Sigmoid colon (tissue), 6 donors: ENCODE measurements at regions not wholly inside any gene's neighbourhood (a gene's known extent, or its start where the extent isn't known, plus 50 kb on each side); places are given as distances from the start of the nearest gene placed in this dataset.

ENCODE experiments used
- DNase-seq: peaks from one replicate; pipeline ENCODE4 v3.0.0-alpha.2; 2019
- H3K27ac ChIP-seq, 4 donors: fragments of 200-600 bp; sonication (generic); one replicate each; pipeline ENCODE4 v1.5.1; 2016 to 2019; ENCODE audit warnings: mild to moderate bottlenecking in 1 of 4
- H3K27me3 ChIP-seq, 3 donors: fragments of 200-600 bp; sonication (generic); one replicate each; pipeline ENCODE4 v1.5.1; 2019; ENCODE audit warnings: mild to moderate bottlenecking in 1 of 3
- H3K36me3 ChIP-seq, 4 donors: fragments of 200-600 bp; sonication (generic); one replicate each; pipeline ENCODE4 v1.5.1; 2016 to 2019
- H3K4me1 ChIP-seq, 4 donors: fragments of 200-600 bp; sonication (generic); one replicate each; pipeline ENCODE4 v1.5.1; 2017 to 2019
- H3K4me3 ChIP-seq, 4 donors: fragments of 200-600 bp; sonication (generic); one replicate each; pipeline ENCODE4 v1.5.1; 2017 to 2019; ENCODE audit warnings: mild to moderate bottlenecking in 2 of 4, moderate library complexity in 1 of 4
- H3K9me3 ChIP-seq, 4 donors: fragments of 200-600 bp in 3 of 4; sonication (generic) in 3 of 4; one replicate each; pipeline versions ENCODE4 v1.5.1 to v1.6.1; 2013 to 2019
- EP300 ChIP-seq, 4 donors: sonication (generic); formaldehyde crosslinking; IDR thresholded peaks; one replicate each; pipeline ENCODE4 v1.6.1; 2017; ENCODE audit warnings: antibody characterized with exemption in 4 of 4
- POLR2A ChIP-seq, 2 donors: fragments of 450-650 bp; IDR thresholded peaks; one replicate each; pipeline ENCODE4 v1.6.1; 2016; ENCODE audit warnings: antibody characterized with exemption in 2 of 2, mild to moderate bottlenecking in 2 of 2, moderate library complexity in 2 of 2
- POLR2AphosphoS5 ChIP-seq, 4 donors: sonication (generic); formaldehyde crosslinking; IDR thresholded peaks; one replicate each; pipeline ENCODE4 v1.6.1; 2017; ENCODE audit warnings: antibody characterized with exemption in 4 of 4
- WGBS, 2 donors: extraction: QIAGEN DNeasy Blood & Tissue Kit; methylation state at CpG; one replicate each; pipeline ENCODE4 v1.1.7; 2013; 5-methylcytosine and 5-hydroxymethylcytosine counted together
- intact Hi-C: fragments of 100-400 bp; cut with DNase I; formaldehyde crosslinking; loops from one replicate; pipeline ENCODE4 v1.15.1; 2023
- TF ChIP-seq, protein P1 (sequence below), 4 experiments: fragments of 450-650 bp in 3 of 4; fragments of 200-600 bp in 1 of 4; IDR thresholded peaks; one replicate each; pipeline ENCODE4 v1.5.1; 2016 to 2019; ENCODE audit warnings: antibody characterized with exemption in 4 of 4, mild to moderate bottlenecking in 3 of 4, moderate library complexity in 2 of 4
- donor health status: healthy with polysubstance abuse.
- donor health status: healthy.

DNA sequence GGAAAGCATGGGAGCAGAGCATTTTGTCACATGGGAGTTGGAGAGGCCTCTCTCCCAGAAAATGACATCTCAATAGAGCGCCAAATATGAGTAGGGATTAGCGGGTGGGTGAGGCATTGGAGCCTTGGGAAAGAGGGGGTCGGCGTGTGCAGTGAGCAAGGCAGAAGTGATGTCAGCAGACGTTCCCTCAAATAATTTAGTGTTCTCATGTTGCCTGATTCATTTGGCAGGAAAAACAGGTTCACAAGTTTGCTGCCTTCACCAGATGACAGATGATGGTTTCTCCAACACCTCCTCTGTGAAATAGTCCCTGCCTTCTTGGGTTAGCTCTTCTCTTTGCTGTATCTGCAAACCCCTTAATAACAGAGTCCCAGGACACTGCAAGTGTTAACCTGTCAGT is 118.5 kb upstream of the ARHGAP20 start:
- TF ChIP-seq POLR2AphosphoS5 (IDR thresholded peaks at IDR 0.05) (no peak), POLR2A (IDR thresholded peaks at IDR 0.05) (no peak), EP300 (IDR thresholded peaks at IDR 0.05) (no peak)
- TF ChIP-seq, protein P1, sequence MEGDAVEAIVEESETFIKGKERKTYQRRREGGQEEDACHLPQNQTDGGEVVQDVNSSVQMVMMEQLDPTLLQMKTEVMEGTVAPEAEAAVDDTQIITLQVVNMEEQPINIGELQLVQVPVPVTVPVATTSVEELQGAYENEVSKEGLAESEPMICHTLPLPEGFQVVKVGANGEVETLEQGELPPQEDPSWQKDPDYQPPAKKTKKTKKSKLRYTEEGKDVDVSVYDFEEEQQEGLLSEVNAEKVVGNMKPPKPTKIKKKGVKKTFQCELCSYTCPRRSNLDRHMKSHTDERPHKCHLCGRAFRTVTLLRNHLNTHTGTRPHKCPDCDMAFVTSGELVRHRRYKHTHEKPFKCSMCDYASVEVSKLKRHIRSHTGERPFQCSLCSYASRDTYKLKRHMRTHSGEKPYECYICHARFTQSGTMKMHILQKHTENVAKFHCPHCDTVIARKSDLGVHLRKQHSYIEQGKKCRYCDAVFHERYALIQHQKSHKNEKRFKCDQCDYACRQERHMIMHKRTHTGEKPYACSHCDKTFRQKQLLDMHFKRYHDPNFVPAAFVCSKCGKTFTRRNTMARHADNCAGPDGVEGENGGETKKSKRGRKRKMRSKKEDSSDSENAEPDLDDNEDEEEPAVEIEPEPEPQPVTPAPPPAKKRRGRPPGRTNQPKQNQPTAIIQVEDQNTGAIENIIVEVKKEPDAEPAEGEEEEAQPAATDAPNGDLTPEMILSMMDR (IDR thresholded peaks at IDR 0.05): no peak
- H3K36me3 ChIP-seq: no peaks in the 10 kb centered on the region

DNA sequence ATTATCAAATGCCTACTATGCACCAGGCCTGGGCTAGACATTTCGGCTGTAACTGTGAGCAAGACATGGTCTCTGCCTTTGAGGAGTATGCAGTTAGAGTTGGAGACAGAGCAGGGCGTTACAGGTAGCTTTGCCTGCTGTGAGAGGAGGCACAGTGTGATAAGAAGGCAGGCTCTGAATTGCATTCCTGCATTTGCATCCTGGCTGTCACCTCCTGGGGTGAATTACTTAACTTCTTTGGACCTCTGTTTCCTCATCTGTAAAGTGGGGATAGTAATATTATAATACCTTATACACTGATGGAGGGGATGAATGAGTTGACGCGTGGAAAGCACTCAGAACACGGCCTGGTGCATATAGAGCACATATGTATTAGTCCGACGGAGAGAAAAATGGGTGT is 118.1 kb upstream of the ARHGAP20 start:
- no peaks in the 10 kb centered on the region for H3K4me1 ChIP-seq
- H3K36me3 ChIP-seq: no peaks in the 10 kb centered on the region
- intact Hi-C loops: no loop called here
- WGBS, 2 donors: 95% methylated on average over 7 of the region's 7 CpGs
- H3K4me3 ChIP-seq: no peak overlapping the region
- H3K9me3 ChIP-seq: no peaks in the 10 kb centered on the region
- H3K27me3 ChIP-seq: no peaks in the 10 kb centered on the region
- no peak for DNase-seq
- H3K27ac ChIP-seq: no peak overlapping the region
- TF ChIP-seq, protein P1 (IDR thresholded peaks at IDR 0.05): no peak
- TF ChIP-seq EP300 (IDR thresholded peaks at IDR 0.05) (no peak), POLR2A (IDR thresholded peaks at IDR 0.05) (no peak), POLR2AphosphoS5 (IDR thresholded peaks at IDR 0.05) (no peak)

More for the DNA sequence above, 118.5 kb upstream of the ARHGAP20 start:
- no peak for DNase-seq
- no peaks in the 10 kb centered on the region for H3K9me3 ChIP-seq
- no peak overlapping the region for H3K4me3 ChIP-seq
- intact Hi-C loops: no loop called here
- no peak overlapping the region for H3K27ac ChIP-seq
- H3K27me3 ChIP-seq: no peaks in the 10 kb centered on the region
- no peaks in the 10 kb centered on the region for H3K4me1 ChIP-seq
- WGBS, 2 donors: 92 to 93% methylated on average over 5 of the region's 5 CpGs

DNA sequence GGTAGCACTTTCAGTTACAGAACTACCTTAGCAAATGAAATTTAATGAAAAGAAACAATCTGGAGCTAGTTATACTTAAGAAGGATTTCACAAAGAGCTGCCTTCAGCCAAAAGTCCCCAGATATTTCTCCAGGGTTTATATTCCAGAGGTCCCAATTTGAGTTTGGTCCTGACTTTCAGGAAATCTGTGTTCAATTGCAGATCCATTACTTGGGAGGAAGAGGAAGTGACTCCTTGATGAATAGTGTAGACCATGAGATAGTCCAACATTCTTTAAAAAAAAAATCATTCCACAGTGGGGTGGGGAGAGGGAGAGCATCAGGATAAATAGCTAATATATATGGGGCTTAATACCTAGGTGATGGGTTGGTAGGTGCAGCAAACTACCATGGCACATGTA is 117.6 kb upstream of the ARHGAP20 start:
- Histone ChIP-seq H3K4me1 (no peaks in the 10 kb centered on the region), H3K27me3 (no peaks in the 10 kb centered on the region), H3K9me3 (no peaks in the 10 kb centered on the region), H3K36me3 (no peaks in the 10 kb centered on the region), H3K27ac (no peak overlapping the region), H3K4me3 (no peak overlapping the region)
- no peak for DNase-seq
- TF ChIP-seq POLR2A (IDR thresholded peaks at IDR 0.05) (no peak), POLR2AphosphoS5 (IDR thresholded peaks at IDR 0.05) (no peak), EP300 (IDR thresholded peaks at IDR 0.05) (no peak)
- TF ChIP-seq, protein P1 (IDR thresholded peaks at IDR 0.05): no peak
- intact Hi-C loops: no loop called here

DNA sequence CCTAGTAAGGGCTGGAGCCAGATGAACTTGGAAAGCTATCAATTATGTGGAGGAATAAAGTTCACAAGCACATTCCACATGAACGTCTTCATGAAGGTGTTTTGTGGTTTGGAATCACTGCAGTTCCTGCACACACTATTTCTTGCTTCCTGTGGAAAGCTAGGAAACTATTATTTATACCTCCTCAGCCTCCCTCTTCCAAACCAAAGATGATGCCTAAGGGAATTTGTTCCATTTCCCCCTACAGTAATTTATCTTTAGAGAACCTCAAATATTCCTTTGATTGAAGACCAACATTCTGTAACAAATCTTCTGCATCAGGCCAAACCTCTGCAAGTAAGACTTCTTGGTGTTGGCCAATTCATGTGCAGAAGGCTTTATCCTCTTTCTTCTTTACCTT is 115.8 kb upstream of the ARHGAP20 start:
- no peaks in the 10 kb centered on the region for H3K27me3 ChIP-seq
- no peaks in the 10 kb centered on the region for H3K4me1 ChIP-seq
- WGBS, 2 donors: 45 to 50% methylated on average over 1 of the region's 1 CpG
- TF ChIP-seq POLR2AphosphoS5 (IDR thresholded peaks at IDR 0.05): no peak
- TF ChIP-seq EP300 (IDR thresholded peaks at IDR 0.05): no peak
- TF ChIP-seq POLR2A (IDR thresholded peaks at IDR 0.05): no peak
- TF ChIP-seq, protein P1 (IDR thresholded peaks at IDR 0.05): no peak
- no peaks in the 10 kb centered on the region for H3K9me3 ChIP-seq
- no peak for DNase-seq
- no peaks in the 10 kb centered on the region for H3K36me3 ChIP-seq
- intact Hi-C loops: no loop called here
- no peak overlapping the region for H3K4me3 ChIP-seq
- no peak overlapping the region for H3K27ac ChIP-seq

DNA sequence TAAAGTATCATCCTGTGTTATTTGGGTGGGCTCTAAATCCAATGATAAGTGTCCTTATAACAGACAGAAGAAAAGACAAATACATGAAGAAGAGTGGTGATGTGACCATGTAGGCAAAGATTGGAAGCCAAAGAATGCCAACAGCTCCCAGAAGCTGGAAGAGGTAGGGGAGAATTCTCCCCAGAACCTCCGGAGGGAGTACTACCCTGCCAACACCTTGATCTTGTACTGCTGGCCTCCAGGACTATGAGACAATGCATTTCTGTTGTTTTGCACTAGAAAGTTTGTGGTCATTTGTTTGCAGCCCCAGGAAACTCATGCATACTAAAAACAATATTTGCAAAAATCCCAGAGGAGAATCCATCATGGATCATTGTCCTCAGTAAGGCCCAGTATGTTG is 115.0 kb upstream of the ARHGAP20 start:
- Histone ChIP-seq H3K4me1 (no peaks in the 10 kb centered on the region), H3K9me3 (no peaks in the 10 kb centered on the region), H3K36me3 (no peaks in the 10 kb centered on the region), H3K27me3 (no peaks in the 10 kb centered on the region), H3K27ac (no peak overlapping the region), H3K4me3 (no peak overlapping the region)
- WGBS, 2 donors: 78 to 95% methylated on average over 1 of the region's 1 CpG
- no peak for DNase-seq
- no peak for TF ChIP-seq POLR2AphosphoS5 (IDR thresholded peaks at IDR 0.05)
- TF ChIP-seq POLR2A (IDR thresholded peaks at IDR 0.05): no peak
- TF ChIP-seq EP300 (IDR thresholded peaks at IDR 0.05): no peak
- TF ChIP-seq, protein P1 (IDR thresholded peaks at IDR 0.05): no peak
- intact Hi-C loops: no loop called here
